Stimulated activated CD4-positive, alpha-beta T cell treated with anti-CD3 and anti-CD28 coated beads, Interleukin-15, amount 100 ng/mL, for 24 hours (primary cell): ENCODE measurements at regions not wholly inside any gene's neighbourhood (a gene's known extent, or its start where the extent isn't known, plus 50 kb on each side); places are given as distances from the start of the nearest gene placed in this dataset.

Source experiments
- DNase-seq: peaks from one replicate; pipeline ENCODE4 v3.0.0-alpha.2; 2020

DNA sequence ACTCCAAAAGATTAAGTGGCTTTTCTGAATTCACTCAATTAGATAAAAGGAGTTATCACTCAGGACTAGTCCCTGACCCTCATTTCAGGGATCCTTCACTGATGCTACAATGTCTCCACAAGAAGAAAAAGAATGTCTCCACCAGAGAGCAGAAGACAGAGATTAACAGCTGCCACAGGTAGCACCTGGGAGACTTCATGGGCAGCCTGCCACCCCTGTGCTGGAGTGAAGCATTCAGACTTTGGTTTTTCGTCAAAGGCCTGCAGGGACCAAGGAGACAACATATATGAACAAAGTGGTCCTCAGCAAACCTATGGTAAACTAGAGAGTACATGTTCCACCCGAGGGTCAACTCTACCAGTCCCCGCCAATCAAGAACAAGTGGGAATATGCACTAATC lies 197.0 kb upstream of the ACVR2A start:
- no peak for DNase-seq

DNA sequence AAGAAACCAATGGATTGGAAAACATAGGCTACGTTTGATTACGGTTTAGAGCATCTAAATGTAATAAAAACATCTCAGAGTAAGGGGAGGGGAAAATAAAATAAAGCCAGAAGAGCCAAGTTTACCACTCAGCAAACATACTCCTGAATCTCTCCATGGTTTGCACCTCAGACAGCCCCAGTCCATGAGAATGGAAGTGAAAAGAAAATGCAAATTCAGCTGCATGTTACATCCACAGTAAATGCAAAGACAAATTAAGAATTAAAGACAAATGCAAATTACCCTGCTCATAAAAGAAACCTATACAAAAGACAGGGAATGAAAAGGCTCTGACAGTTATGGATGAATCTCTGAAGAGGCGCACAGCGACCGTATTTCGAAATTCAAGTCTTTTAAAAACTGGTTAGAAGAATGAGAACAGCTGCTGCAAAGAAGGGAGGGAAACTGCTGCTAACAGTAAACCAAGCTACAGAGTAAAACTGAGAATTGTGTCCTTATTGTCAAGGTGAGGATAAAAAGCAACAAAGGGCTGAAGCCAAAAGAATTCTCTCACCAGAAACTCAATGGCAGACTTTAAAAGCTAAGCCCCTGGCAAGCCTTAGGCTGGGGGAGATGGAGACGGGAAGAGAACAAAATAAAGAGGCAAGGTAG lies 197.9 kb upstream of the ACVR2A start:
- no peak for DNase-seq

DNA sequence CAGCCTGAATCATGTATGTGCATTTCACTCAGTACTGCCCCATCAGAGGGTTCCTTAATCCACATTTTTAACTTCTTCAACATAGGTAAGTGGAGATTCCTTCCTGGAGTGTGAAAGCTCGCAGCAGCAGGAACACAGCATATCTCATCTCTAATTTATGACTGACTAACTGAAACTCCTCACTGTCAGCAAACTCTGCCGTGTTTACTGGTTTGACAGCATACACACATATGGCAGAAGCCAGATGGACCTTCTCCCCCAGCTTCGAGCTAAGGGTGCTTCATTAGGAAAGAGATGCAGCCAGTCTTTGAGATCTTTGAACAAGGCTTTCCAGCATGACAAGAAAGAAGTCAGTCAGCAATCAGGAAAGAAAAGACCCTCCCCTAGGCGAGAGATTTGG lies 200.3 kb upstream of the ACVR2A start:
- DNase-seq = no peak

DNA sequence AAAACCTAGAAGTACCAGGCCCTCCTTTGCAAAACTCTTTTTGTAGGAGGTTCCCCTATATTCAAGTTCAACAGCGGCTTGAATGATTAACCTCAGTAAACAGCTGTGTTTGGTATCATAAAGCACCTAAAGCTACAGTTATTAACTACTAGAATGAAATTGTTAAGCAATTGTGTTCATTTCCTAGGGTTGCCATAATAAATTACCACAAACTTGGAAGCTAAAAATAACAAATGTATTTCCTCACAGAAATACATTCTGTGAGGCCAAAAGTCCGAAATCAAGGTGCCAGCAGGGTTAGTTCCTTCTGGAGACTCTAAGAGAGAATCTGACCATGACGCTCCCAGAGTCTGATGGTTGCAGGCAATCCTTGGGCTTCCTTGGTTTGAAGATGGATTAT lies 202.1 kb upstream of the ACVR2A start:
- no peak for DNase-seq

DNA sequence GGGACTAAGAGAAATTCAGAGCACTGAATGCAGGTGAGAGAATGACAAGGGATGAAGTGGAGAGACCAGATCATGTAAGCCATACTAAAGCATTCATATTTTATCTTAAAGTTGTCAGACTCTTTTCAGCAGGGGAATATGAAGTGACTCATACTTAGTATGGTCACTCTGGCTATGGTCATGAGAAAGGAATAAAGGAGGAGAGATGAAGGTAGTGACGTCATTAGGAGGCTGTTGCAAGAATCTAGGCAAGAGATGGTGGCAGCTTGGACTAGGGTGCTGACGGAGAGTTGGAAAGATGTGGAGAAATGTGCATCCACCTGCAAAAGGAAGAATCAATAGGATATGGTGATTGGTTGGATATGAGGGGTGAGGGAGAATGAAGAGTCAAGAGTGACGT lies 203.2 kb upstream of the ACVR2A start:
- DNase-seq = no peak

DNA sequence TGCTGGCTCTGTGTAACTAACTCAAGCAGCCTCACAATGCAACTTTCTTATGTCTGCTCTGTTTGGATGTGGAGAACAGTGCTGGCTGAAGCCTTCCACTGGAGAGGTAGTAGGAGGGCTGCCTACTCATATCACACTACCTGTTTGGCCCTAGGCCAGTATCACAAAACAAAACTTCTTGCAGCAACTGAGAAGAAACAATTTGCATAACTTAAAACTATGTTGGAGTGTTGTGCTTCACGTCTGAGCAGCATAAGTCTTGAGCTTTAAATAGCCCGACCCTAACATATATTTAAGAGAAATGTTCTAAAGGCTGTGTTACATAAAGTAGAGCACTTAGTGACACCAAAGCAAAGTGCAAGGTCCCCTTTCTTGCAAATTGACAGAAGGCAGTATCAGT lies 204.9 kb upstream of the ACVR2A start:
- no peak for DNase-seq

DNA sequence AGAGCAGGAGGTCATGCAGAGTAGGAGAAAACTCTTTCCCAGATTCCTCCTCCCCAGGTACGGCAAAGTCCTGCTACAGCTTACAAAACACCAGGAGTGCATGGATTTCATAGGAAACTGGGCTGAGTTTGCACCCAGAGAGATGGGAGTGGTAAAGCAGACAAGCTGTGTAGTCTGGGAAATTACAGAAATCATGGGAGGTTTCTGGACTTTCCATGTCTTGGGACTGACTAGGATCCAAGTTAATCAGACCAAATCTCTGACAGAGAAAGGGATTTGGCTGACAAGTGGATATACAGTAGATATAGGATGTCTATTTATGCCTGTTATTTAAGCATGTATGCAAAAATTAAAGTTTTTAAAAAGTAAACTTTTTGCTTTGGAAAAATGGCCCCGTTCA lies 205.4 kb upstream of the ACVR2A start:
- no peak for DNase-seq

DNA sequence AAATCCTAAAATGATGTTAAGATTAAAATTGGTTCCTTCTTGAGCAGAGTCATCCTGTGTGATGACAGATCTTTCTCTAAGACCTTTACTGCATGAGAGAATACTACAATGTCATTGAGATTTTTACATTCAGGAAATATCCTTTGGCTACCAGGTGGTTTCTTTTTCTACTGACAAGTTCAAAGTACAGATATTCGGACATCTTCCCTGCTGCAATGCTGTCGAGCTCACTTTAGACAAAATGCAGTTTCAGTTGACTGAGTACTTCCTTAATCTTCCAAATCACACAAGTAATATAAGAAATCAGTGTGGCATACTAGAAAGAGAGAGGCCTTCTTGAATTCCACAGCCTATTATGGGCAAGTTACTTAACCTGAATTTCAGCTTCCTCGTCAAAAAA lies 207.9 kb upstream of the ACVR2A start:
- DNase-seq = no peak

DNA sequence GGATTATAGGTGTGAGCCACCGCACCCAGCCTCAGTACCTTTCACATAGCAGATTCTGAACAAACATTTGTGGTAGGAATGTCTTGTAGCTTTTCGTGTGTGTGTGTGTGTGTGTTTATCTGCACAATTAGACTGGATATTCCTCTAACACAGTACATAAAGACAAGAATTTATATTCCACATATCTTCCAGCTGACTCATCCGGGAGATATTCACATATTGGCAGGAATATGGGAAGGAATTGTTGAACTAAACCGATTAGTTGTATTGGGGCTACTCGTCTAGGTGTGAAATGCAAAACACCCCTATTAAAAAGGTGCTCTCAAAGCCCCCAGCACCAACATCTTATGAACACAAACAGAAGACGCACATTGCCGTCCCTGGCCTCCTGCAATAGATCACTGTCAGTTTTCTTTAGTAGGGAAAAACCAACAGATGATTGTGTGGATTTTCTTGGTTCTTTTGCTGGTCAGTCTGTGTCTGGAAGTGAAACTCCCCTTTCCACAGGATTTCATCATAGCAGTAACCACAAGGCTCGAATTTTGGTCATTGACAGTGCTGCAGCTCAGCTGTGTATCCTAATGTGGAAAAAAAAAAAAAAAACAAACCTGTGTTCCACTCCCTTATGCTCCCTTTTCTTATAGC lies 208.5 kb upstream of the ACVR2A start:
- no peak for DNase-seq

DNA sequence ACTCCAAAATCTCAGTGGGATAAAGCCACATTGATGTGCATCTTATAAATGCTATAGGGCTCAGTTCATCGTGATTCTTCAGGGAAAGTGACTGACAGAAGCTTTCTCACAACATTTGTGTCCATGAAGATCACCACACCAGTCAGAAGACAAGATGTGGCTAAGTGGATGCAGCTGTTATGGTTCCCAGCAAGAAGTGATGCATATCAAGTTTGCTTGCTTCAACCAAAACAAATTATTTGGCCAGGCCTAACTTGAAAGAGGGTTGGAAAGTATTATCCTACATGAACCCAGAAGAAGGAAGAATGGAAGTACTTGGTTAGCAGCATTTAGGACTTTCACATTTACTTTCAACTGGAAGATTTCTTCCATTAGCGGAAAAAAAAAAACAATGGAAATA lies 210.0 kb upstream of the ACVR2A start:
- DNase-seq = no peak

DNA sequence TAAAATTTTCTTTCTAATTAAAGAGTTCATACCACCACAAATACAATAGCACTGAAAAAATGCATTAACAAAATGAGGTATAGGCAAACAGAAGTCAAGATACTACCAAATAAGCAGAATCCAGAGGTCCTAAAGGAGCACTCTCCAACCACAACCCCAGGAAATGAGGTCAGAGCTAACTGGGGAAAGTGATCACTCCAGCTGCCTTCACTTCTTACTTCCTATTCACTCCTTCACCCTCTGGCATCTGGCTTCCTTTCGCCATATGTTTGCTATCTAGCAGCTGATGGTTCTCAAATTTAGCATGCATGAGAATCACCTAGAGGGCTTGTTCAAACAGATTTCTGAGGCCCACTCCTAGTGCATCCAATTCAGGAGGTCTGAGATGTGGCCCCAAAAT lies 212.6 kb upstream of the ACVR2A start:
- DNase-seq = no peak

DNA sequence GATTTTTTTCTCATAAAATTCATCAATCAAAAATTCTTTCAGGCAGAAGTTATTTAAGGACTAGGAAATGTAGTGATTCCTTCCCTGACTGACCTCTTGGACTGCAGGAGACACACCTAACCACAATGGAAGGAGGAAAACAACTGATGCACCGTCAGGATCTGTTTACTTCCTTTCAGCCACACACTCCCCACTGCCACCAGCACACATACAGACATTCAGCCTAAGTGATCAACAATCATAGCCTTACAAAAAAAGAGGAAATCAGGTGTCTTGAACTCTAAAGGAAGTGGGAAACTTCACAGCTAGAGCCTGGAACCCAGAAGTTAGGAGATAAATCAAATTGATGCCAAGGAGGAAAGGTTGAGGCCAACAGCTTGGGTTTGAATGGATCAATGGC lies 213.5 kb upstream of the ACVR2A start:
- DNase-seq = no peak

DNA sequence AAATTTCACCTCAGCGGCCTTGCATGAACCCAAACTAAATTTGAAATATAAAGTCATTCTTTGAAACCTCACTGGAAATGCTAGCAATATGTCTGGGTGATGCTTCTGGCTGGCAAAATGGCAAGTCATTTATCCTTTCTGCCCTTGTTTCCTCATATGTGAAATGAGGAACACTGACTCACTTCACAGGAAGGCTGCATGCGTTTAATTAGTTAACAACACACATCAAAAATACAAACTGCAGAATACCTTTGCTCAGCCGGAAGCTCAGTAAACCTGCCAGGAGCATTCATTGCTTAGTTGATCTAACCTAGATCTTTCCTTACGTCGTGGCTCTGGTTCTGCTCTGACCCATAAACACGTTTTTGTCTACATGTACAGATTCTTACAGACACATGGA lies 214.2 kb upstream of the ACVR2A start:
- DNase-seq = peak; percentile 19

DNA sequence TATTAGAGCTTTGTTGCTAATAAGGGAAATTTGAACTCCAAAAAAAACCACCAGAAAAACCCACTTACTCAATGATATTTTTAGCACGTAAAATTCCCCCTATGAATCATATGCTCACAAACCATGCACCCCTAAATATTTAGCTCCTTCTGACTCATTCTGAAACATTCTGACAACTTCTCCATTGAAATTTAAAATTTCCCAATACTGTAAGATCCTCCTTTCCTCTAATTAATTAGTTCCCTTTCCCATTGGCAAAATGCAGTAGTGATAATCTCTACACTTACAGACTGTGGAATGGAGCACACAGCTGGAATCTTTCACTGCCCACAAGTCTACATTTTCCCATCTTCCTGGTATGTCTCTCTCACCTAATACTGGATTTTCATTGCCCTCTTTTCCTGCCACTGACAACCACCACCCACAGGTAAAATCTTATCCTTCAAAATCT lies 215.8 kb upstream of the ACVR2A start:
- DNase-seq = no peak

DNA sequence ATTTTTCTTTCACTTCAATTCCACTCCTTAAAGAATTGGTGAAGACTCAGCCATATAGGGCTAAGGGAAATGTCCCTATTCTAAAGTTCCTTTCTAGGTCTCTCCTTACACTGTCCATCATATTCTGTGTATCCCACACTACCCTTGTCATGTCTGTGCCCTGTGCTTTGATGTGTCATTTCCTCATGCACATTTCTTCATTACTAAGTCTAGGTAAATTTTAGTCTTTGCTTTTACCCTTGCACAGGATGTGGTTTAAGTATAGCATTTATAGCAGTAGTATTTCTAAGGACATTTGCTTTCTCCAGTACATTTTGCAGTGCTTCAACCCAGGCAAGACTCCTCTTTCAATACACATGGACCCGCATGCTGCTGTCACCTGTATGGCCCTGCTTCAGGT lies 221.5 kb upstream of the ACVR2A start:
- peak; percentile 19 for DNase-seq

DNA sequence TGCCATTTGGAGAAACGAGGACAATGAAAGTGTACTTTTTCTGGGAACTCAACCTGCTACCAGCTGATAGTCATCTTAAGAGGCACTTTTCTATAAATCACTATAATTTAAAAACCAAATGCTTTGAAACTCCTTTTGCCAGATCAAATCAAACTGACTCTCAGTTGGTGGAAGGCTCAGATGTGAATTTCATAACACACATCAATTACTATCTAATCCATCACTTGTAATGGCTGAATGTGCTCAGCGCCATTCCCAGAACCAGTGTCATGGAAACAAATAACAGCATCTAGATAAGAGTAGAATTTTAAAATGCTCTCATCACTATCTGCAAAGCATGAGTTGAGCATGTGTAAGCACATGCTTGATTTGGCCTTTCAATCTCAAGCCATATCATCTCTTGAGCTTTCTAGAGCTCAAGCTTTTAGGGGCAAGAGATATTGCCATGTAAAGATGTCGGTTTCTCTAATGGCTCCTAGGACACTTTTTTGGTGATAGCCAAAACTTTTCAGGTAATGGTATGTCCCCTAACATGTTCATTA lies 223.1 kb upstream of the ACVR2A start:
- no peak for DNase-seq

DNA sequence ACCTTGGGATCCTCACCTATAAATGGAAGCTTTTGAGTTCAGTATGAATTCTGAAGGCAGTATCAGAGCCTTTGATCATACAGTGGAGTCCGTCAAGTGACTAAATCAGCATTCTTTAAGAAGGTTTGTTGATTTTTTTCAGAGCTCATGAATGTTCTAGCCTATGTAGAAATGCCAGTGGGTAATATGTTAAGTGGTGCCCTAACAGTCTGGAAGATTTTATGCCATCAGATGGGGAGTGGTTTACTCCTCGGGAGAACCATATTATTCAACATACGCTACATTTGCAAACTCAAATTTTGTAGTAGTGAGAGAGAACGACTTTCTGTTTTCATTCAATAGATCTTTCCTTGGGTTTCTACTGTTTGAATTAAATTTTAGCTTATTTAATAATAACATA lies 225.0 kb upstream of the ACVR2A start:
- DNase-seq = no peak

DNA sequence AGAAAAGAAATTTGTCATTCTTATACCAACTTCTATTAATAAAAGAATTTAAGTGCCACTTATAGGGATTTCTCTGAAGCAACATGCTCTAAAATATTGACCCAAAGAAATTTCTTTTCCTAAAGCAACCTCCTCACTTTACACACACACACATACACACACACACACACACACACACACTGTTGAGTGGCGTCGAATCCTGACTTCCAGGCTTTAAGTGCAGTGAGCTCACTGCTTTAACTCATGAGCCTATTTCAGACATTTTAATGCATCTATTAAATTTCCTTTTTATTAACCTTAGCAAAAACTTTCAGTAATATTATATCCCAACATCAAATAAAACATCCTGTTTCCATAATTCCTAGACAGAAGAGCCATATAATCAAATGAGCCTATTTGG lies 229.1 kb upstream of the ACVR2A start:
- no peak for DNase-seq

DNA sequence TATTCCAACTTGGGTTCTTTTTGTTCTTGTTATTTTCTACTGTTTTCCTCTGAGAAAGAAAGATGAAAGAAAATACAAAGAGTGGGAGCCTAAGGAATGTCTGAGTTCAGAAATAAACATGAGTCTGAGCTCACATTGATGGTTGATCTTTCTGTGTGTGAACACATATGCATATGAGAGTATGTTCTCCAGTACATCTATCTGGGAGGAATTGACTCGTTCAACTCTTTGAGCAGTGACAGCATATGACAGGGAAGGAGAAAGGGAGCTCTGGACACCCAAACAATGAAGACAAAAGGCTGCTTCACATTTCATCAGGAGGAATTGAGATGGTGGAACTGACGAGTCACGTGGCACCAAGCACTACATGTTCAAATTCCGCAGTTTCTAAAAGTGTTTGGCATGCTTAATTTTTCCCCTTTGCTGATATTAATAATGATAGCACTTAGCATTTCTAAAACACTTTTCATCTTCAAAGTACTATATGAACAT lies 229.8 kb upstream of the ACVR2A start:
- DNase-seq = no peak

DNA sequence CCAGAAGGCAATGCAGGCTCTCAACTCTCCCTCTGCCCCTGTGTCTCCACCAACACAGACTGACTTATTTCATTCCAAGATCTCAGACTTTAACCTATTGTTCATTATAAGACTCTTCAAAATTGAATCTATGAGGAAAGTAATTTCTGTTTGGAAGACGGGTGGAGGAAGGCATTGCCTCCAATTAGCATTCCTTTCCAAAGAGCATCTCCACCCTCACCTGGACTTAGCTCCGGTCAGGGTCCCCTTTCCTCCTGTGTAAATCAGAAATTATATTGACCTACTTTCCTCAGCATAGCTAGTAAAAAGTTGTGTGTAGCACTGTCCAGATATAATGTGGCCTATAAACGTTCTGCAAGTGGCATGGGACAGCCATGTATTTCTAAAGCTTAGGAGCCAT lies 230.4 kb upstream of the ACVR2A start:
- no peak for DNase-seq

DNA sequence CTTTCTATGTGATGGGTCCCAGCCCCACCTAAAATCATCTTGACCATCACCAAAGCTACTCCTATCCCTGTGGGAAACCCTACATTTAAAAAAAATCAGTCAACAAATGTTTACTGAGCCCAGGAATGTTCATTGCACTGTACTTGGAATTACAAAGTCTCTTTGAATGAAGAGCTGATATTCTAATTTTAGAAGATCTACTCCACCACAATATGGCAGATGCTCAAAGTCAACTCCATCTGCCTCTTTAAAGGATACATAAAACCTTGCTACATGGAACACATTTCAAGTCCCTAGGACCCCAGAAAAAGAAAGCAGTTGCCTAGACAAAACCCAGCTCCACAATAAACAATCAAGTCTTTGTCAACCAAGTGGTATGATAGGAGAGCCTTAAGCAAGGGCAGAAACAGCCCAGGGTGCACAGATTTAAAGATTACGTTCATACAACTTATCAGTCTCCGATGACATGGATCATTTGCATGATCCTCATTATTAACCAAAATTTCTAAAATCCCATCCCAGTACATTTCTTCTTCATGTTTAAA lies 234.3 kb upstream of the ACVR2A start:
- no peak for DNase-seq

DNA sequence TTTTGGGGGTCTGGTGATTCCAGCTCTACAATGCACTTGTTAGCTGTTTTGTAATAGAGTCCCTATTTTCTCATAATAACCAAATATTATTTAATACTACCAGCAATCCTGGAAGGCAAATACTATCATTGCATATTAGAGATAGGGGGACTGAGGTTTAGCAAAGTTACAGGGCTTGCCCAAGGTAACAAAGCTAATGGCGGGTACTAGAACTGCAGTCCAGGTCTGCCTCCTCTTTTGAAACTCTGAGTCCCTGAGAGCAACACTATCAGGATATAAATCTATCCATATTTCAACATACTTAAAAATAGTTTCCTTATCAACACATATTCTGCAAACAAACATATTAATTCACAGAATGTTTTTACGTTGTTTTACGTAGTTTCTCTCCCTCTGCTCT lies 235.5 kb upstream of the ACVR2A start:
- no peak for DNase-seq

DNA sequence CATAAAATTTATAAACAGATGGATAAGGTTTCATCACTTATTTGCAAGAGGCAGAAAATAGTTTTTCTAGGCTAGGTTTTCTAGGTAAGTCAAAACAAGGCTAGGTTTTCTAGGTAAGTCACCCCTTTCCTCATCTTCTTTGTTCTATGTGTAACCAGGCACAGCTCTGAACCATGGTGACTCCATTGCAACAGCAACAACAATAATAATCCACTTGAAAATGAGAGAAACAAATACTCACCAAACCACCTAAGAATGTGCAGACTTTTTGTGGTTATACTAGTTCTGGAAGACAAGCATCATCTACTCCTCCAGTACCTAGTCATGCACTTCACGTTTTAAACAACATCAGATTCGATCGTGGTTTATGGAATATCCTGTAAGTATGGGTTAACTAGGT lies 237.4 kb upstream of the ACVR2A start:
- no peak for DNase-seq

DNA sequence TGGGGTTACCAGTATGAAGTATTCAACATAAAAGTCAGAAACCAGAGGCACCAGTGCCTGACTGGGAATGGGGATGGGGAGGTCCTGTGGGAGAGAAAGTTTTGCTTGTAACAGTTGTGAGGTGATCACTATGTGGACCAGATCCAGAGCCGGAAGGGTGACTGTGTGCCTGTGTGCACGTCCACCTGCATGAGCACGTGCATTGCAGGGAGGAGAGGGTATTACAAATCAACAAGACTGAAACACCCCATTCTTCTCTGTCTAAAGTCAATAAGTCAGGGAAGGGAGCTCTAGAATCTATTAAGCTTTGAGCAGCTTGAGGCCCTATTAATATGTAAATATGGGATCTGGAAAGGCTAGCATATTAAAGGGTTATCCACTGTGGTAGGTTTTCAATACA lies 241.0 kb upstream of the ACVR2A start:
- no peak for DNase-seq
